Cerebellar nuclear complex (tissue), 1 donor: ENCODE measurements at regions not wholly inside any gene's neighbourhood (a gene's known extent, or its start where the extent isn't known, plus 50 kb on each side); places are given as distances from the start of the nearest gene placed in this dataset.

Experiments used
- DNase-seq, 2 experiments: peaks; one replicate each; lab custom pipeline; 2025; lab: John Stamatoyannopoulos, UW

DNA sequence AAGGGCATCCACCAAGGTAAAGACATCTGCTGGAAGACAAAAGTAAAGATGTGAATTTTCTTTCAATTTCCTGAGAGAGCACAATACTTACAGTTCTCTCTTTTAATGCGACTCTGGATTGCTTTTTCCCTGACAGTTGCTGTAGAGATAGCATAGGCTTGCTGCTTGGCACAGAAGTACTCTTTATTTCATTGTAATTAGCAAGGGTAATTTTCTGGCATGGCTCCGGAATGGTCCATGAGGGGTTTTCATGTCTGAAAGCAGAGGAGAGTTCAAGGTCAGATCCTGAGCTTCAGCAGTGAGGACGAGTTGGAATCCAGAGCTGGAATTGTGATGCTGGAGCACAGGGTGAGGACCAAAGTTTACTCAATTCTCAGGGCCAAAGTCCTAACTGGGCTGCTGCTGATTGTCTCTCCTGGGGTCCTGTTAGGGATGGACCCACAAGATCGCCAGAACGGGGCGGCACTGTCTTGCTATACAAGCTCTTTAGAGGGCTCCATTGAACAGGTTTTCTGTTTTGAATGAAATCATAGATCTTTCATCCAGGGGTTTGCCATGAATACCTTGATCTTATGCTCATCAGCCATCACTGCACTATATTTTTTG, 190.0 kb upstream of the MKI67 start:
- DNase-seq = no peak

DNA sequence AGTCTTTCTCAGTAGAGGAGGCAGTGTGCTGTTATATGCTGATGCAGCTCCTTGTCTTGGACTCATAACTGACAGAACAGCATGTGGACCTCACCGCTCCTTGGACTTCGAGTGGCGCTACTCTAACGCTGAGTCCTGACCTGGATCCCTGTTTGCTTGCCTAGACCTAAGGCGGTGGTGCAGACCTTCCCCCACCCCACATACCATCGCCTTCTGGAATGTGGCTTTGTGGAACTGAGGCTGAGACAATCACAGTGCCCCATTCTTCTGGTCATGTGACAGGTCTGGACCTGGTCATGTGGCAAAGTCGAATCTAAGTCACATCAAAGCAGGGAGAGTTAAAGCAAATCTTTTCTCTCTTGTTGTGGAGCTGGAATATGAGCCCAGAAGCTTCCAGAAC, 190.7 kb upstream of the MKI67 start:
- DNase-seq = no peak

- DNase-seq = no peak
Observed at GRCh38 chr10:128318366-128318765, 192.1 kb upstream of the MKI67 start.

DNA sequence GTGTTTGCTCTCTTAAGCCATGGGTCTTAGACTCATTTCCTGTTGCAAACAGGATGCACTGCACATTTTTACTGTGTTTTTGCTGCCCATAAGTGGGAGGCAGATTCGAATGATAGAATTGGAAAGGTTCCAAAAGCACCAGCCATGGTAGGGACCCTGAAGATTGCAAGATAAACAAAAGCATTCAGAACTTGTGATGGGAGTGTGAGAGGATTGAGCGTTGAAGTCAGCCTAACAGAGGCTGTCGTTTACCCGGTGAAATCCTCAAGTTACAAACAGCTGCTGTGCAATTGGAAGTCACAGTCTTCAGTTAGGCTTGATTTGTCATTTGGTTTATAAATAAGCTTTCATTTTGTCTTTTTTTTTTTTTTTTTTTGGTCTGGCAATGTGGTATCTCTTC, 192.7 kb upstream of the MKI67 start:
- DNase-seq = no peak

DNA sequence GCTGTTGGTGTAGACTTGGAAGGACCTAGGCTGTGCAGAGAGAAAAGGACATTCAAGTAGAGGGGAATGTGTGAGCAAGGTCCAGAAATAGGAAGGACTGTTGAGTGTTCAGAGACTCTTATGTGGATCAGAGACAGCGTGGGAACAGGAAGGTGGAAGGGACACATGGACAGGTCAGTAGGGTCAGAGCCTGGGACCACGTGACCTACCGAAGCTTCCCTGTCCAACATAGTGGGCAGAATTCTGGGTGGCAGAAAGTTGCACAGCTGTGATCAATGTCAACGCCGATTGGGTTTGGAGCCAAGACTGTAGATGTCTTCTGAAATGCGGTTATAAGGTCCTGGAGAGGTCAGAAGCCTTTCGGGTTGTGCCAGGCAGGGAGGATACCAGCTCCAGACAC, 195.9 kb upstream of the MKI67 start:
- no peak for DNase-seq

GRCh38 chr10:128322950-128323349, 196.7 kb upstream of the MKI67 start:
- DNase-seq = no peak

GRCh38 chr10:128324058-128324827, 198.0 kb upstream of the MKI67 start:
- no peak for DNase-seq

GRCh38 chr10:128325788-128326187, 199.6 kb upstream of the MKI67 start:
- DNase-seq = no peak

GRCh38 chr10:128326251-128326650, 200.0 kb upstream of the MKI67 start:
- no peak for DNase-seq

DNA sequence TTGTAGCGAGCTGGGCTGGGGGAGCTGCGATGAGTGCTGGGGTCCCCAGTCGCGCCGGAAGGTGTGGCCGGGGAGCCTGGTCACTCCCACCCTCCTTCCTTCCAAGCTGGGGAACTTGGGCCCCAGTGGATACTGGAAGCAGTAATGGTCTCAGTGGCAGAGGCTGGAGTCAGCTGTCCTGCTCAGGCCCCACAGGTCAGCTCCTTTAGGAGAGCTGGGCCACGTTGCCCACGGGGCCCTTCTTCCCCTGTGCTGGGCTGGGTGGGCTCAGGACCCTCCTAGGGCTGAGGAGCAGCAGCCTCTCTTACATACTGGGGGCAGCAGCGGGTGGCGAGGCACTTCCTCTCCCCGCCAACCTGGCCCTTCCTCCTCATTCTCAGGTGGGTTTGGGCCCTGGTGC, 200.6 kb upstream of the MKI67 start:
- no peak for DNase-seq

DNA sequence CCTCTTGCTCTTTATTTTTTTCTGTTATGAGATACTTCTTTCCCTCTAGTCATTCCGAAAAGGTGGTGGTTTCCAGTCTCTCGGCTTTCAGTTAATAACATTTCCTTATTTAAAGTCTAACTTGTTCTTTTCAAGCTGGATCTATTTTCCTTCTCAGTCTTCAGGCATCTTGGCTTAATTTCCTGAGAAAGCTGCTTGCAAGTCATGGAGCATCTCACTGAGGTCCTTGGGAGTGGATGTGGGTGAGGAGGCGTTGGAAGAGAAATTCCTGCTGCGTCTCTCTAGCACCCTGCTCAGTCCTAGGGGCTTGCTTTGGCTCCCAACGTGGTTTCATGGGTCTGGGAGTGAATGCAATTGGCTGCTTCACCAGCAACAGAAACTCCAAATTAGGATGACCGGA, 210.2 kb upstream of the MKI67 start:
- no peak for DNase-seq

DNA sequence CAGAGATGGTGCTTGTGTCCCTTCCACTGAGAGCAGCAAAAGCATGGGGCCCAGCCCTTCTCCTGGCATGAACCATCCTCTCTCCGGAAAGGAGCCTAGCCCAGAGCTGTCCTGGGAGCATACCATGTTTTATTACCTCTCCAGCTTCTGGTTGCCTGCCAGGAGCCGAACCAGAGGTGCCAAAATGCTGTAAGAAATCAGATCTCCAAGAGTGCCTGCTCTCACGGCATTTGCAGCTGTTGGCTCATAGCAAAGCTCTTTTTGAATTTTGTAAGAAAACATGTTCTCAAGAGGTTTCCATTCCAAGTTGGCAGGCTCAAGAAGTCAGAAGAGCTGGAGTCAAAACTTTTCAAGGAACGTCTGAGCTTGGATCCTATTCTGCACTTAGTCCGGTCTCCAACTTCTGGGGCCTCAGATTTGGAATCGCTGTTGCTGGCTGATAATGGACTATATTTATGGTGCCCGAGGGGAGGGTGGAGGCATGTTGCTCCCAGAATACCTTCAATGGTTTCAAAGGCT, 211.7 kb upstream of the MKI67 start:
- DNase-seq = no peak

DNA sequence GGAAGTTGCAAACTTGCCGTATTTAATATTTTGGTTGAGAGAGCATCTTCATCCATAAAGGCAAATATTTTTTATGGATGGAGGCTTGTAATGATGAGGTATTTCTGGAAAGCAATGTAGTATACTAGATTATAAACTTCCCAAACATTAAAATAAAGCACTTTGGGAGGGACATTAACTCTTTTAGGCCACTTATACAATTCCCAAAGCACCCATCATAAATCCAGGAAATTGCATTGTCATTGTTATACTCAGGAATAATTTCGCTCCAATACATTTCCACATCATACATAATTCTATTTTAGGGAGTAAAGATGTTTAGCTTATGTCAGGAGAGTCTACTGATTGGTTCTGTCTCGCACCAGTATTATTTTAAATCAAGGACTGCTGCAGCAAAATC, 212.7 kb upstream of the MKI67 start:
- no peak for DNase-seq

DNA sequence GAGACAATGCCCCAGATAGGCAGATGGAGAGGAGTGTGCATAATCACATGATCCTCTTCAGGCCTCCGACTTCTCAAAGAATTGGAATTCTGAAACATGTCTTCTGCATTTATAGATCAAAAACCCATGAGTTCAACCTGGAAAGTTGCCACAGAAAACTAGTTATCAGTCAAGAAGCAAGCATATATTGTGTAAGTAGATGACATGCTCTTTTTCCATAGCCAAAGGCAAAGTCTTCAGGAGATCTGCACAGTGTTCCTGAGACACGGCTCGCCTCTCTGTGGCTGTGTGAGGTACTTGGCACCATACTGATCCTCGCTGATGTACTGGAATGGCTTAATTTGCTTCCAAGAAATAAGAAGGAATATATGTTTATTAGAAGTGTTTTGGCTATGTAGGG, 213.5 kb upstream of the MKI67 start:
- DNase-seq = no peak

DNA sequence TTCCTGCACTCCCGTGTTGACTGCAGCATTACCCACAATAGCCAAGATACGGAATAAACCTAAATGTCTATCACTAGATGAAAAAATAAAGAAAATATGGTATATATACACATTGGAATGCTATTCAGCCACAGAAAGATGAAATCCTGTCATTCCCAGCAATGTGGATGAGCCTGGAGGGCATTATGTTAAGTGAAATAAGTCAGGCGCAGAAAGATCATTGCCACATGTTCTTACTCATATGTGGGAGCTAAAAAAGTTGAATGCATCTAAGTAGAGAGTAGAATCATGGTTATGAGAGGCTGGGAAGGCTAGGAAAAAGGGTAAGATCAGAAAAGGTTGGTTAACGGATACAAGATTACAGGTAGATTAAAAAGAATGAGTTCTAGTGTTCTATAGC, 219.1 kb upstream of the MKI67 start:
- DNase-seq = no peak

DNA sequence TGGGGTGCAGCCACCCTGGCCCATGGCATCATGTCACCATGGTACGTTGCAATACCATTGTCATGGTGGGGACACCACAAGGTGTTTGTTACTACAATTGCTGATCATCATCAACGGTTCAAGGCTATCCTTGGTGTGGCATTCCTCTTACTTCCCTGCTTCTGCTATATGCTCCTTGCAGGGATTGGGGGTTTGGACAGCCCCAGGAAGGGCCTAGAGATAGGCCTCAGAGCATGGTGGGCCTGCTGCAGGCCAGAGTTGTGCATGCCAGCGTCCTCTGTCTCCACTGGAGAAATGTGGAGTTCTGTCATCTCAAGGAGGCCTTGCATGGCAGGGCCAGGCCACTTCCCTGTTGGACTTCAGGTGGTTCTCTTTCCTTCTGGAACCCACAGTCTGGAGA, 234.6 kb upstream of the MKI67 start:
- no peak for DNase-seq

- DNase-seq = no peak
Observed at GRCh38 chr10:128361487-128361886, 235.3 kb upstream of the MKI67 start.

DNA sequence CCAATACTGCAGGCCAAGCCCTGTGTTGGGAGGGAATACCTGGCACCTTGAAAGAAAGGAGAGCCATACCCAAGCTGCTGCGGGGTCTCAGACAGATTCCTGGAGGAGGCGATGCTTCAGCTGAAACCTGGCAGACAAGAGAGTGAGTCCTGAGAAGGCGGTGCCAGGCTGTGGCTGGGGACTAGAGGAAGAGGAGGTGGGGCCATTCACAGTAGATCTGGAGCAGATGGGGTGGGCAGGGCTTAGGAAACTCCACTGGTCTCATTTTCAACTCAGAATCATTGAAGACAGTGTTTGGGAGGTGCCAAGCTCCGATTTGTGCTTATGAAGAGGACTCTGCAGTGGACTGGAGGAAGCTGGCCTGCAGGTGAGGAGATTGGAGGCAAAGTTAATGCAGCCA, 236.3 kb upstream of the MKI67 start:
- no peak for DNase-seq

GRCh38 chr10:128364631-128365030, 238.4 kb upstream of the MKI67 start:
- DNase-seq = no peak

- no peak for DNase-seq
Observed at GRCh38 chr10:128365156-128365725, 239.0 kb upstream of the MKI67 start.

DNA sequence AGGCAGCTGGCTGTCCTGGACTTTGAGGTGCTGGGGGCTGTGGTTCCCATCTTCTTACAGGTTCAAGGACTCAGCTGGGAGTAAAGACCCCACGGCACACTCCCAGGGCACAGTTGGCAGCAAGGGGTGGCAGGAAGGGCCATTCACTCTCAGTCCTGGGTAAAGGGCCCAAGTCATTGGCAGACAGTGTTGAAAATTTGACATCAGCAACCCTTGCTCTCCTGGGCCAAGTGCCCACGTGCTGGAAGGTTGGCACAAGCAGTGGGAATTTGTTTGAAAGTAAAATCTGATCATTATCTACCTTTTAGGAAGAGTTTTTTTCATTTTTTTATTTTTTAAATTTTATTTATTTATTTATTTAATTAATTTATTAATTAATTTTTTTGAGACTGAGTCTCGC, 241.6 kb upstream of the MKI67 start:
- no peak for DNase-seq

DNA sequence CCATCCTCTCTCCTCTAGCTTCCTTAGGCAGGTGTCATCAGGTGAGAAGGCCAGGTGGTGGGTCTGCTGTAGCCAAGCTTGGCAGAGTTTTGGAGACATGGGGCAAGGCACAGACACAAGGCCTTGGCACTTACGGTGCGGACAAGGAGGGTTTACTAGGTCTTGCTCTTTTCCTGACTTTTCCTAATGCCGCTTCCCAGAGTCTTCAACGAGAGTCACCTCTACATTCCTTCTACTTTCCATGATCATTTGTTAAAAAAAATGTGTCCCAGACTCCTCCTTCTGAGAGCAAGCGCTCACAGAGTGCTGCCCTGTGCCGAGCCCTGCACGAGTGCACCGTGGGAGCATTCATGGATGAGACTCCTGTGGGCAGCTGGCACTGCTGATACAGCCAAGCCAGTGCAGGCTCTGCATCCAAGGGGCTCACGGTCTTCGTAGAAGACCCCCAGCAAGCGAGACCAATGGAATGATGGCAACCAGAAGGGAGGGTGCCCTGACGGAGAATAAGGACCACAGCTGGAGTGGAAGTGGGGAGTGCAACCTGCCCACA, 243.0 kb upstream of the MKI67 start:
- no peak for DNase-seq
